ENCODE measurements at regions not wholly inside any gene's neighbourhood (a gene's known extent, or its start where the extent isn't known, plus 50 kb on each side); places are given as distances from the start of the nearest gene placed in this dataset.

- TF ChIP-seq CTCF (IDR thresholded peaks at IDR 0.05) (no peak), POLR2A (IDR thresholded peaks at IDR 0.05) (no peak), POLR2AphosphoS5 (IDR thresholded peaks at IDR 0.05) (no peak), EP300 (IDR thresholded peaks at IDR 0.05) (no peak)
Observed at GRCh38 chr5:4208537-4208936, 612.9 kb downstream of the IRX1 start.
